IgD-negative memory B cell (primary cell): ENCODE measurements at regions not wholly inside any gene's neighbourhood (a gene's known extent, or its start where the extent isn't known, plus 50 kb on each side); places are given as distances from the start of the nearest gene placed in this dataset.

Source experiments
- H3K27ac Mint-ChIP-seq, 3 donors: one replicate each; pipeline ENCODE4 v1.8.0; 2020 to 2022; ENCODE audit warnings: mild to moderate bottlenecking in 3 of 3, mixed read lengths in 3 of 3, moderate library complexity in 1 of 3
- H3K27me3 Mint-ChIP-seq: one replicate; pipeline ENCODE4 v1.8.0; 2021; ENCODE audit warnings: mixed read lengths
- H3K36me3 Mint-ChIP-seq: one replicate; pipeline ENCODE4 v1.8.0; 2020; ENCODE audit warnings: mild to moderate bottlenecking, mixed read lengths
- H3K4me1 Mint-ChIP-seq, 3 donors: one replicate each; pipeline ENCODE4 v1.8.0; 2020 to 2022; ENCODE audit warnings: mixed read lengths in 3 of 3, mild to moderate bottlenecking in 1 of 3
- H3K4me3 Mint-ChIP-seq, 4 donors: one replicate each; pipeline ENCODE4 v1.8.0; 2020 to 2022; ENCODE audit warnings: mild to moderate bottlenecking in 4 of 4, mixed read lengths in 4 of 4, moderate library complexity in 3 of 4
- H3K9me3 Mint-ChIP-seq, 3 donors: one replicate each; pipeline ENCODE4 v1.8.0; 2020 to 2021; ENCODE audit warnings: mixed read lengths in 3 of 3, mild to moderate bottlenecking in 1 of 3

GRCh38 chr11:29005401-29005980, 897.3 kb downstream of the METTL15 start:
- Mint-ChIP-seq H3K4me3 (no peak overlapping the region), H3K36me3 (no peaks in the 10 kb centered on the region)

GRCh38 chr11:29002816-29003215, 894.6 kb downstream of the METTL15 start:
- Mint-ChIP-seq H3K4me1 (no peaks in the 10 kb centered on the region), H3K9me3 (peaks cover 0 to 4% (median 2%) of the 10 kb centered on the region in 3 donors), H3K36me3 (no peaks in the 10 kb centered on the region), H3K4me3 (no peak overlapping the region), H3K27ac (no peak overlapping the region), H3K27me3 (no peaks in the 10 kb centered on the region)

More at GRCh38 chr11:29005401-29005980, 897.3 kb downstream of the METTL15 start:
- Mint-ChIP-seq H3K4me1 (no peaks in the 10 kb centered on the region), H3K27ac (peak overlapping the region in 1 of 3 donors; percentile 57), H3K27me3 (no peaks in the 10 kb centered on the region), H3K9me3 (peaks cover 0 to 11% (median 2%) of the 10 kb centered on the region in 3 donors)

- no peak overlapping the region for H3K27ac Mint-ChIP-seq
- H3K9me3 Mint-ChIP-seq = peaks cover 0 to 7% (median 3%) of the 10 kb centered on the region in 3 donors
These were observed 891.4 kb downstream of the METTL15 start for GRCh38 chr11:28999620-29000019.

GRCh38 chr11:28992996-28993395, 884.8 kb downstream of the METTL15 start:
- Mint-ChIP-seq H3K27me3 (no peaks in the 10 kb centered on the region), H3K4me3 (no peak overlapping the region), H3K27ac (no peak overlapping the region), H3K36me3 (no peaks in the 10 kb centered on the region), H3K4me1 (no peaks in the 10 kb centered on the region), H3K9me3 (peaks cover 0 to 8% (median 3%) of the 10 kb centered on the region in 3 donors)

More at GRCh38 chr11:28999620-29000019, 891.4 kb downstream of the METTL15 start:
- no peaks in the 10 kb centered on the region for H3K4me1 Mint-ChIP-seq
- H3K4me3 Mint-ChIP-seq = no peak overlapping the region
- H3K27me3 Mint-ChIP-seq = no peaks in the 10 kb centered on the region
- no peaks in the 10 kb centered on the region for H3K36me3 Mint-ChIP-seq

- Mint-ChIP-seq H3K4me3 (no peak overlapping the region), H3K9me3 (peaks cover 0 to 5% (median 2%) of the 10 kb centered on the region in 3 donors), H3K4me1 (no peaks in the 10 kb centered on the region), H3K27me3 (no peaks in the 10 kb centered on the region), H3K36me3 (no peaks in the 10 kb centered on the region), H3K27ac (no peak overlapping the region)
These were observed 876.0 kb downstream of the METTL15 start for GRCh38 chr11:28984231-28984630.

- H3K36me3 Mint-ChIP-seq = no peaks in the 10 kb centered on the region
These were observed 875.6 kb downstream of the METTL15 start for GRCh38 chr11:28983780-28984179.

GRCh38 chr11:28981381-28981780, 873.2 kb downstream of the METTL15 start:
- H3K4me1 Mint-ChIP-seq = no peaks in the 10 kb centered on the region
- no peaks in the 10 kb centered on the region for H3K36me3 Mint-ChIP-seq
- H3K9me3 Mint-ChIP-seq = peaks cover 0 to 5% (median 2%) of the 10 kb centered on the region in 3 donors
- H3K27ac Mint-ChIP-seq = no peak overlapping the region
- no peak overlapping the region for H3K4me3 Mint-ChIP-seq
- no peaks in the 10 kb centered on the region for H3K27me3 Mint-ChIP-seq

More at GRCh38 chr11:28983780-28984179, 875.6 kb downstream of the METTL15 start:
- no peak overlapping the region for H3K27ac Mint-ChIP-seq
- no peaks in the 10 kb centered on the region for H3K4me1 Mint-ChIP-seq
- H3K27me3 Mint-ChIP-seq = no peaks in the 10 kb centered on the region
- no peak overlapping the region for H3K4me3 Mint-ChIP-seq
- peaks cover 0 to 5% (median 2%) of the 10 kb centered on the region in 3 donors for H3K9me3 Mint-ChIP-seq

GRCh38 chr11:28976801-28977145, 868.6 kb downstream of the METTL15 start:
- Mint-ChIP-seq H3K27ac (no peak overlapping the region), H3K27me3 (no peaks in the 10 kb centered on the region), H3K4me3 (no peak overlapping the region), H3K36me3 (no peaks in the 10 kb centered on the region), H3K9me3 (peaks cover 0 to 8% (median 2%) of the 10 kb centered on the region in 3 donors), H3K4me1 (no peaks in the 10 kb centered on the region)

- H3K9me3 Mint-ChIP-seq = peaks cover 0 to 8% (median 2%) of the 10 kb centered on the region in 3 donors
- no peaks in the 10 kb centered on the region for H3K4me1 Mint-ChIP-seq
- no peak overlapping the region for H3K4me3 Mint-ChIP-seq
- no peaks in the 10 kb centered on the region for H3K27me3 Mint-ChIP-seq
- H3K27ac Mint-ChIP-seq = no peak overlapping the region
- H3K36me3 Mint-ChIP-seq = no peaks in the 10 kb centered on the region
These were observed 868.0 kb downstream of the METTL15 start for GRCh38 chr11:28976012-28976800.

- H3K27ac Mint-ChIP-seq = no peak overlapping the region
- H3K4me1 Mint-ChIP-seq = no peaks in the 10 kb centered on the region
- H3K4me3 Mint-ChIP-seq = no peak overlapping the region
- H3K27me3 Mint-ChIP-seq = no peaks in the 10 kb centered on the region
- no peaks in the 10 kb centered on the region for H3K36me3 Mint-ChIP-seq
- H3K9me3 Mint-ChIP-seq = peaks cover 0 to 17% (median 4%) of the 10 kb centered on the region in 3 donors
These were observed 861.6 kb downstream of the METTL15 start for GRCh38 chr11:28969832-28970231.

- no peaks in the 10 kb centered on the region for H3K36me3 Mint-ChIP-seq
- H3K27ac Mint-ChIP-seq = no peak overlapping the region
- H3K4me1 Mint-ChIP-seq = no peaks in the 10 kb centered on the region
- no peaks in the 10 kb centered on the region for H3K27me3 Mint-ChIP-seq
- no peak overlapping the region for H3K4me3 Mint-ChIP-seq
- H3K9me3 Mint-ChIP-seq = peaks cover 0 to 13% (median 6%) of the 10 kb centered on the region in 3 donors
These were observed 858.8 kb downstream of the METTL15 start for GRCh38 chr11:28966951-28967350.

- no peak overlapping the region for H3K4me3 Mint-ChIP-seq
- no peaks in the 10 kb centered on the region for H3K4me1 Mint-ChIP-seq
- H3K27me3 Mint-ChIP-seq = no peaks in the 10 kb centered on the region
- H3K27ac Mint-ChIP-seq = no peak overlapping the region
- H3K9me3 Mint-ChIP-seq = peaks cover 0 to 13% (median 6%) of the 10 kb centered on the region in 3 donors
- no peaks in the 10 kb centered on the region for H3K36me3 Mint-ChIP-seq
These were observed 857.6 kb downstream of the METTL15 start for GRCh38 chr11:28965819-28966218.

- Mint-ChIP-seq H3K4me3 (no peak overlapping the region), H3K27me3 (no peaks in the 10 kb centered on the region), H3K27ac (no peak overlapping the region), H3K9me3 (peaks cover 0 to 8% (median 6%) of the 10 kb centered on the region in 3 donors), H3K36me3 (no peaks in the 10 kb centered on the region), H3K4me1 (no peaks in the 10 kb centered on the region)
These were observed 856.6 kb downstream of the METTL15 start for GRCh38 chr11:28964811-28965210.

- Mint-ChIP-seq H3K36me3 (no peaks in the 10 kb centered on the region), H3K4me1 (no peaks in the 10 kb centered on the region), H3K4me3 (no peak overlapping the region), H3K9me3 (peaks cover 0 to 10% (median 7%) of the 10 kb centered on the region in 3 donors), H3K27me3 (no peaks in the 10 kb centered on the region), H3K27ac (no peak overlapping the region)
These were observed 855.0 kb downstream of the METTL15 start for GRCh38 chr11:28963187-28963586.

- no peak overlapping the region for H3K27ac Mint-ChIP-seq
- H3K36me3 Mint-ChIP-seq = no peaks in the 10 kb centered on the region
- H3K4me1 Mint-ChIP-seq = no peaks in the 10 kb centered on the region
- no peak overlapping the region for H3K4me3 Mint-ChIP-seq
- H3K9me3 Mint-ChIP-seq = peaks cover 0 to 10% (median 7%) of the 10 kb centered on the region in 3 donors
- no peaks in the 10 kb centered on the region for H3K27me3 Mint-ChIP-seq
These were observed 854.3 kb downstream of the METTL15 start for GRCh38 chr11:28962502-28962901.

- H3K27me3 Mint-ChIP-seq = no peaks in the 10 kb centered on the region
- H3K36me3 Mint-ChIP-seq = no peaks in the 10 kb centered on the region
- H3K9me3 Mint-ChIP-seq = peaks cover 1 to 7% (median 6%) of the 10 kb centered on the region in 3 donors
- no peak overlapping the region for H3K27ac Mint-ChIP-seq
- H3K4me1 Mint-ChIP-seq = no peaks in the 10 kb centered on the region
- no peak overlapping the region for H3K4me3 Mint-ChIP-seq
These were observed 853.5 kb downstream of the METTL15 start for GRCh38 chr11:28961726-28962125.
